LHCN-M2 (cell line): ENCODE measurements at regions not wholly inside any gene's neighbourhood (a gene's known extent, or its start where the extent isn't known, plus 50 kb on each side); places are given as distances from the start of the nearest gene placed in this dataset.

Source experiments
- DNase-seq: peaks from one replicate; pipeline ENCODE4 v3.0.0-alpha.2; 2012; ENCODE audit warnings: low read depth

DNA sequence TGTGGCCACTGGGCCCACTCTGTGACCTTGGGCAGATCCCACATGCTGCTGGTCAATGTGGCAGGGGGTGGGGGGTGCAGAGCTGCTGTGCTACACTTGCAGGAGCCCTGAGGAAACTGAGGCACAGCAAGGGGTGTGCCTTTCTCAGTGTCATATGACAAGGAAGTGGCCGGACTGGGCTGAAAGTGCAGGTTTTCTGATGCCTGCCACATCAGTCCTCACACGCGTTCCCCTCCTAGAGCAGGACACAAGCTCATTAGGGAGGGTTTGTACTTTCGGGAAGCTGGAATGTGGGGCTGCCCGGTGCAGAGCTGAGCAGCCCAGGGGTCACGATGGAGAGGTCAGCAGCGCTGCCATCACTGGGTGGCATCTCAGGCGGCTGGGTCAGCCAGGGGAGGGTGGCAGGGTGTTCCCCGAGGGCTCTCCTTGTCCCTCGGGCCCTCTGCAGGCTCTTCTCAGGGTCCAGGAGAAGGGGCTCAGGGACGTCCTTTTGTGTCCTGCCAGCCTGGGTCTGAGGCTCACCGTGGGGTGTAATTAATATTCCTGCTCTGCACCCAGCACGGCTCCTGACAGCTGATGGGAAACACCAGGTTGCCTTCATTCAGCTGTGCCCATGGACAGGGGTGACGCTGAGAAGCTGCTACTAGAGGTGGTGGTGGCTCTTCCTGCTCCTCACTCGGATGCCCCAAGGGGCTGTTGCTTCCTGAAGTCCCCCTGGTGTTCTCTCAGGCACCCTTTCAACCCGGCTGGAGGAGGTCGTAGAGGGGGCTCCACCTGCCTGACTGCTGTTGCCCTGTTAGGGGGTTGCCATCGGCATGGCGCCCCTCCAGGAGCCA is 62.1 kb upstream of the HDAC4 start:
- DNase-seq, result no peak

DNA sequence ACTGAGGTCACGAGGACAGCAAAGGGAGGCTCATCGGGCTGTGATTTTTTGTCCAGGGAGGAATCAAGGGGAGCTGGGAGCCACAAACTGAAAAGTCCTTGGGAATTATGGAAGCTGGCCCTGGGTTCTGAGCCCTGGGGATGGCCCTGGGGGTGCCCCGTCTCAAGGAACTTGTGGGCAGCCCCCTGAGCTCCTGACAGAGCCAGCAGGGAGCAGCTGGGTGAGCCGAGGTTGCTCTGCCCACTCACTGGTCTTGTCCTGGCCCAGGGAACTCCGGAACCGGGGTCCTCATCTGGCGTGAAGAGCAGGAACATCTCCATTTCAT is 61.3 kb upstream of the HDAC4 start:
- DNase-seq, result no peak

DNA sequence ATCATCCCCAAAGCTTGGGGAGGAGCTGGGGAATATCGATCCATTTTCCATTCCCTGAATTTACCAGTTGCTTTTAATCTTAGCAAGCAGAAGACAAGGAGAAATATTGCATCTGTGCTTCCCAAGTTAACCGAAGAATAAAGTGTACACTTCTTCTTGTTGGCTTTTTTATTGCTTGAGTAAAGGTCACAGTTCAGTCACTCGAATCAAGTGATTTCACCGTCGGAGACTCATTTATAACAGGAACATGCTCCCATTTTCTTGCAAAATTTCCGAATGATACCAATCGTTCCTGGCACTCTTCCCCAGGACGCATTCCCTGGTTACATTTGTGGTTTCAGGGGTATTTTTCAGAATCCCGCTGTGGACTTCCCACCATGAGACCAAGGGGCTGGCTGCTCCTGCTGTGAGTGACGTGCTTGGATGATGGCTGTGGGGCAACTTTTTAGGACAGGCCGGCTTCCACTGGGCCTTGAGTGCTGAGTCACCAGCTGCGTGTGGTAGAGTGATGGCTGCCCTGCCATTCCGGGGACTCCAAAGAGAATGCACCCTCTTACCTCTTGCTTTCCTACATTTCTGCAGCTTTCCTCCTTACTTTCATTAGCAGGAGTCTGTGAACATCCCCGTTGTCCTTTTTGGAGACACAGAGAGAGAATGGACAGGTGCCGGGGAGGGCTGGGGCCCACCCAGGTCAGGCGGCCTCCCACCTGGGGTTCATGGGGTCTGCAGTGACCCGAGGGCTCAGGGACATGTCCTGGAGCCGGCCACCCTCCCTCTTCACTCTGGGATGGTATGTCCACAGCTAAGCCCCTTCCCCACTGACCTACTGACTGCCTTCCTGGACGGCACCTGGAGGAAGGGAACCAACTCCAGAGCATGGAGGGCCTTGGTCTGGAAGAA is 60.7 kb upstream of the HDAC4 start:
- DNase-seq, result no peak

DNA sequence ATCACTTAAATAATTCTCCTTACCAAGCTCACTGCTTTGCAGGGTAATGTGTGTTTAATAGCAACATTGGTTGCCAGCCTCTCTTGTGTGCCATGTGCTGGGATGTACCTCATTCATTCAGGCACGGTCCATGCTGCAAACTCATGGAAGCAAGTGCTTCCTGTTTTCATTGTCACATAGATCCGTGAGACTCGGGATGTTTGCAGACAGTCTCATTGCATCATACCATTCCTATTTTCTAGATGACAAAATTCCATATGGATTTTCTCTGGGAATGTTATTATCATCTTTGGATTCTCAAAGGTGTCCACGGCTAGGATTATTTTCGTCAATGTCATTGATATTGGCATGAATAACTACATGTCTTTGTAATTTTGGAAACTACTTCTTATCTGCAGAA is 60.0 kb upstream of the HDAC4 start:
- no peak for DNase-seq

DNA sequence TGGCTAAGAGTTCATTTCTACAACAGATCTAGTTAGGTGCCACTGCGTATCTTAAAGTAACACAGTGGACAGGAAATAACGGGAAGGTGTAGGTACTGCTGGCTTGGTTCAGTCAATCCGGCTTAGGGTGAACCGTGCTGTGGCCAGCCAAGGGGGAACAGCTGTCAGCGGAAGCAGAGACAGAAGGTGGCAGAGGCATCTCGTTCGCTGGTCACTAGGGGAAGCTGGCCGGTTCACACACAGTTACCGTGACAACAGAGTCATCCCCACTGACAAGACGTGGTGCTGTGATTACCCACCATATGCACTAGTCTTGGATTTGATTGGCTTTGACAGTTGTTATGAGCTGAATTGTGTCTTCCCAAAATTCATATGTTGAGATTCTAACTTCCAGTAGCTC is 58.8 kb upstream of the HDAC4 start:
- DNase-seq, result no peak

DNA sequence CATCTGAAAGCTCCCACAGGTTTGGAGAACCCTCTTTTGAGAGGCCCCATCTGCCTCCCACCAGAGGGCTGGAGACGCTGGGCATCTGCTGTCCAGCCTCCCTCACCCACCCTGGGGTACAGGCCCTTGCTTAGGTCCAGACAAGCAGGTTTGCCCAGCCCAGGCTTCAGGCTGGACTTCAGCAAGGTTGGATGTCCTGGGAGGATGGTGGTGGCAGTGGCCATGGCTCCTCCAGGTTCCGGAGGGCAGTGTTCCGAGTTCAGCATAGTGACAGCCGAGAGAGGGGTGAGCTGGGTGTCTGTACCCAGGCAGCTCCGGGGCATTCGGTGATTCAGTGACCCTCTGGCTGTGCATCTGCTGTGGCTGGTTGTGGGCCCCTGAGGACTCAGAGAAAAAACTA is 58.2 kb upstream of the HDAC4 start:
- no peak for DNase-seq

DNA sequence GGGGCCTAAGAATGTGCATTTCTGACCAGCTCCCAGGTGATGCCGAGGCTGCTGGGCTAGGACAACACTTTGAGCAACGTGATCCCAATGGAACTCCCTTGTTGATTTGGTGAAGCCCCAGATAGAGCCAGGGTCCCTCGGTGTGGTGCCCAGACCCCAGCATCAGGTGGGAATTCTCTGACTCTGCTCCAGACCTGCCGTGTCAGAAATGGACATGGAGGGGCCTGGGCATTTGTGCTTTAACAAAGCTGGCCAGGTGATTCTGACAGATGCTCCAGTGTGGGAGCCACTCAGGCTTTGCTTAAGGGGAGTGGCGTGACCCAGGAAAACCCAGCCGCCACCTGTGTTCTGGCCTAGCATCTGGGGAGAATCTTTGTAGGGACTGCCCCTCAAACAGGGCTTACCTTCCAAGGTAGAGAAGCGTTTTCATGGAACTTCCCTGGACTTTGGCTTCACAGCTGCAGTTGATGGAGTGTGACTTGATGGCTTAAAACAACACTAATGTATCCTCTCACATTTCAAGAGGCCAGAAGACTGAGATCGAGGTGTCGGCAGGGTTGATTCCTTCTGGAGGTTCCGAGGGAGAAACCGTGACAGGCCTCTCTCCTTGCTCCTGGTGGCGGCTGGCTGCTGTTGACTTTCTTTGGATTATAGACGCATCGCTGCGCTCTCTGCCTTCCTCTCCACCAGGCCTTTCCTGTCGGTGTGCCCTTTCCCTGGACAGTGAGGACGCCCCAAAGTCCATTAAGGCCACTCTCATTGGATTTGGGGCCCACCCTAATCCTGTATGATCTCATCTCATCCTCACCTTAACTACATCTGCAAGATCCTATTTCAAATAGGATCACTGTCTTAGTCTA is 57.0 kb upstream of the HDAC4 start:
- DNase-seq, result no peak

DNA sequence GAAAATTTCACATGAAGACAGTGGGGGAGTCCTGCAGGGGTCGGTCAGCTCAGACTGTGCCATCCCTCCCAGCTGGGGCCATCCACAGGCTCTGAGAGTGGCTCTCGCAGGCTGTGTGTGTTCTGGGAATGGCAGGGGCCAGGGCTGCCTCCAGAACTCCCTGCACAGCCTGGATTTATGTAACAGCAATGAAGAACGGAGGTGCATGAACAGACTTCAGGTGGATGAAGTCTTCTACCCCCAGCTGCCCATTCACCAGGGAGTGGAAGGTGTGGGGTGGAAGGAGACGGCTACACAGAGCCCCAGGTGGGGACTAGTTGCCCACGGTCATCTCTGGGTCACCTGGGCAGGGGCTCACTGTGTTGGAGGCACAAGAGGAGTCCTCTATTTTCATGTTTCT is 56.1 kb upstream of the HDAC4 start:
- no peak for DNase-seq

DNA sequence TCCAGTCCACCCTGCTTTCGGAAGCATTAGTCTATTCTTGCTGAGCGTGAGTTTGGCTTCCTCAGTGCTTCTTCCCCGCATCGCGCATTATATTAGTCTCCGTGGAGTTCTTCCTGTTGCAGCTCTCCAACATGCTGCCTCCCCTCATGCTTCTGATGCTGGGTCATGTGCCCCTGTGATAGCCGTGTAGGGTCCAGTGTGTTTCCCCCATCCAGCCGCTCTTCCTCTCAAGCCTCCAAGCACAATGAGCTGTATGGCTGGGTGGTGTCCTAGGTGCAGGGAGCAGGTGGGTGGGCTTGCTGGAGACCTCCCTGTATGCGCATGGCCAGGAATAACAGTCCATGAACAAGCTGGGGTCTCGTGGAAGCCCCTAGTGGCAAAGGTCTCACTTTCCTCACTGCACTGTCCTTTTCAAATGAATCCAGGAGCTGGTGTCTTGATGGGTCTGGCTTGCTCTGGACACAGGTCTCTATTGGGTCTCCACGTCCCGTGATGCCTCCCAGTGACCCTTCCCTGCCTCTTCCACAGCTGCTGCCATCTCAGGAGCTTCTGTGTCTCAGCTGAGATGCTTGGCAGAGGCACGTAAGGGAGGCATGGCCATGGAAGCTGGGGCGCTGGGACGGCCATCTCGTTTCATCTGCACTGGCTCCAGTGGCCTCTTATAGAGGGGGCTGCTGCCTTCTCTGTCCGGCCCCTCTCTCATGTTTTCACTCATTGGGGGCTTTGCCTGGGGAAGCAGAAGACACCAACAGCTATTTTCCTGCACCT is 54.8 kb upstream of the HDAC4 start:
- DNase-seq, result no peak

DNA sequence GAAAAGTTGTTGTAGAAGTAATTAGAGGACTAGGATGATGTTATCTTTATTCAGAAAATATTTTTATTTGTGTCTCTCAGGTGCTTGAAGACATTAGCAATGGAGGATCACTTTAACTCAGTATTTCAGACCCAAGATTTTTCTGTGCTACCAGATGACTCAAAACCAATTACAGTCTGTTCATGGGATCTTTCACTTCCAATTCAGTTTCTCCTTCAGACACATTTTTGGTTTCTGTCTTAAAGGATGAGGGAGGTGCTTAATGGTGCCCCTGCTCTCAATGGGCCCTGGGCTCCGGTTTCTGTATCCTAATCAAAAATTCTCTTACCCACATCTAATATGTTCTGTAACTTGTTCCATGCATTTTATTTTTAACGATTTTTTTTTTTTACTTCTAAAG is 53.7 kb upstream of the HDAC4 start:
- DNase-seq, result no peak
